DOHH2 (cell line): ENCODE measurements at regions not wholly inside any gene's neighbourhood (a gene's known extent, or its start where the extent isn't known, plus 50 kb on each side); places are given as distances from the start of the nearest gene placed in this dataset.

Experiments
- H3F3A ChIP-seq: fragments of 200-600 bp; sonication (generic), shearing (Covaris generic); 2 replicates; pipeline ENCODE4 v1.6.0; 2016; ENCODE audit warnings: antibody characterized with exemption, mild to moderate bottlenecking; ENCODE audit not compliant: control insufficient read depth, insufficient read depth
- H3K27ac ChIP-seq: fragments of 200-600 bp; sonication (generic); 2 replicates; pipeline ENCODE4 v1.5.1; 2014; ENCODE audit warnings: low read depth, mild to moderate bottlenecking, low read length, moderate library complexity
- H3K27me3 ChIP-seq: fragments of 200-600 bp; sonication (generic); 2 replicates; pipeline ENCODE4 v1.6.1; 2014; ENCODE audit warnings: mild to moderate bottlenecking, low read length, mixed read lengths; ENCODE audit not compliant: control insufficient read depth
- H3K36me3 ChIP-seq: fragments of 200-600 bp; sonication (generic); 2 replicates; pipeline ENCODE4 v1.6.1; 2014; ENCODE audit warnings: mild to moderate bottlenecking, low read length, moderate library complexity, mixed read lengths; ENCODE audit not compliant: control insufficient read depth
- H3K4me1 ChIP-seq: fragments of 200-600 bp; sonication (generic); 2 replicates; pipeline ENCODE4 v1.6.1; 2014; ENCODE audit warnings: mild to moderate bottlenecking, low read length, mixed read lengths; ENCODE audit not compliant: control insufficient read depth
- H3K4me2 ChIP-seq: fragments of 200-600 bp; sonication (generic); 2 replicates; pipeline ENCODE4 v1.6.0; 2014; ENCODE audit warnings: mild to moderate bottlenecking, low read length, moderate library complexity
- H3K4me3 ChIP-seq: fragments of 200-600 bp; sonication (generic); 2 replicates; pipeline ENCODE4 v1.5.1; 2014; ENCODE audit warnings: mild to moderate bottlenecking, low read length, mixed read lengths
- H3K79me2 ChIP-seq: fragments of 200-600 bp; sonication (generic); 2 replicates; pipeline ENCODE4 v1.6.1; 2014; ENCODE audit warnings: mild to moderate bottlenecking, low read length, mixed read lengths; ENCODE audit not compliant: control insufficient read depth
- H3K9me2 ChIP-seq: fragments of 200-600 bp; sonication (generic); replicated peaks from 2 replicates; pipeline ENCODE4 v1.6.1; 2014; ENCODE audit warnings: mild to moderate bottlenecking, low read length, mixed read lengths; ENCODE audit not compliant: control insufficient read depth
- H3K9me3 ChIP-seq: fragments of 200-600 bp; sonication (generic); 2 replicates; pipeline ENCODE4 v1.6.1; 2014; ENCODE audit warnings: antibody characterized with exemption, low read length, mixed read lengths; ENCODE audit not compliant: control insufficient read depth, insufficient read depth
- H4K20me1 ChIP-seq: fragments of 200-600 bp; sonication (generic); 2 replicates; pipeline ENCODE4 v1.6.0; 2014; ENCODE audit warnings: low read depth, mild to moderate bottlenecking, antibody characterized with exemption, low read length, moderate library complexity; ENCODE audit not compliant: control insufficient read depth, insufficient read depth
- CTCF ChIP-seq: fragments of 200-600 bp; sonication (generic); IDR thresholded peaks from one replicate; pipeline ENCODE4 v1.5.1; 2014; ENCODE audit warnings: antibody characterized with exemption, mild to moderate bottlenecking, low read depth, low read length; ENCODE audit not compliant: poor library complexity, severe bottlenecking
- EZH2phosphoT487 ChIP-seq: fragments of 200-600 bp; sonication (generic); IDR thresholded peaks from 2 replicates; pipeline ENCODE4 v1.6.1; 2017; ENCODE audit warnings: borderline replicate concordance, mild to moderate bottlenecking, antibody characterized with exemption, low read length, moderate library complexity, mixed read lengths

- no peaks in the 10 kb centered on the region for H3F3A ChIP-seq
- no peak overlapping the region for H3K4me3 ChIP-seq
- H3K36me3 ChIP-seq, result no peaks in the 10 kb centered on the region
- no peaks in the 10 kb centered on the region for H3K79me2 ChIP-seq
- no peaks in the 10 kb centered on the region for H3K9me3 ChIP-seq
- H3K4me2 ChIP-seq, result no peak overlapping the region
- H4K20me1 ChIP-seq, result no peaks in the 10 kb centered on the region
- no peaks in the 10 kb centered on the region for H3K27me3 ChIP-seq
- no peaks in the 10 kb centered on the region for H3K4me1 ChIP-seq
- H3K27ac ChIP-seq, result no peak overlapping the region
- no peaks in the 10 kb centered on the region for H3K9me2 ChIP-seq
- TF ChIP-seq CTCF, result no peak
- no peak for TF ChIP-seq EZH2phosphoT487
Observed at GRCh38 chr5:164412531-164412930, 907.1 kb downstream of the MAT2B start.

- no peak overlapping the region for H3K4me2 ChIP-seq
- no peaks in the 10 kb centered on the region for H3K36me3 ChIP-seq
- H3F3A ChIP-seq, result no peaks in the 10 kb centered on the region
- H3K27me3 ChIP-seq, result no peaks in the 10 kb centered on the region
- 0 out of 2 replicates have a peak, but pooled peaks cover 3% of the 10 kb centered on the region for H3K9me3 ChIP-seq
- H3K79me2 ChIP-seq, result no peaks in the 10 kb centered on the region
- H3K4me3 ChIP-seq, result no peak overlapping the region
- no peaks in the 10 kb centered on the region for H3K4me1 ChIP-seq
- no peaks in the 10 kb centered on the region for H3K9me2 ChIP-seq
- no peak overlapping the region for H3K27ac ChIP-seq
- TF ChIP-seq CTCF (no peak), EZH2phosphoT487 (no peak)
- H4K20me1 ChIP-seq, result no peaks in the 10 kb centered on the region
Observed at GRCh38 chr5:164420161-164420560, 914.7 kb downstream of the MAT2B start.

GRCh38 chr5:164422400-164422799, 917.0 kb downstream of the MAT2B start:
- H3K9me3 ChIP-seq, result 0 out of 2 replicates have a peak, but pooled peaks cover 3% of the 10 kb centered on the region
- H3F3A ChIP-seq, result no peaks in the 10 kb centered on the region
- no peaks in the 10 kb centered on the region for H3K27me3 ChIP-seq
- TF ChIP-seq CTCF (peak; percentile 10), EZH2phosphoT487 (no peak)
- H3K27ac ChIP-seq, result no peak overlapping the region
- H3K4me1 ChIP-seq, result no peaks in the 10 kb centered on the region
- H3K79me2 ChIP-seq, result no peaks in the 10 kb centered on the region
- H3K4me3 ChIP-seq, result no peak overlapping the region
- no peaks in the 10 kb centered on the region for H4K20me1 ChIP-seq
- no peaks in the 10 kb centered on the region for H3K9me2 ChIP-seq
- no peak overlapping the region for H3K4me2 ChIP-seq
- no peaks in the 10 kb centered on the region for H3K36me3 ChIP-seq
